Left lung (tissue), 4 donors: ENCODE measurements at regions not wholly inside any gene's neighbourhood (a gene's known extent, or its start where the extent isn't known, plus 50 kb on each side); places are given as distances from the start of the nearest gene placed in this dataset.

Experiments used
- ATAC-seq: fragments of 200-7000 bp; cut with Tn5 transposase; one replicate; pipeline ENCODE4 v1.9.1; 2020; ENCODE audit warnings: moderate library complexity
- DNase-seq, 4 donors: peaks; one replicate each; pipeline ENCODE4 v3.0.0-alpha.2; 2013 to 2020
- H3K27ac ChIP-seq, 2 donors: fragments of 200-600 bp; sonication (generic) in 1 of 2; one replicate each; pipeline versions ENCODE4 v1.5.0 to v1.8.0; 2020 to 2021
- H3K27me3 ChIP-seq, 2 donors: fragments of 200-600 bp; sonication (generic) in 1 of 2; one replicate each; pipeline versions ENCODE4 v1.5.0 to v1.8.0; 2020 to 2021
- H3K36me3 ChIP-seq, 2 donors: fragments of 200-600 bp; sonication (generic) in 1 of 2; one replicate each; pipeline versions ENCODE4 v1.5.0 to v1.8.0; 2020 to 2021
- H3K4me1 ChIP-seq, 2 donors: fragments of 200-600 bp; one replicate each; pipeline ENCODE4 v1.8.0; 2021
- H3K4me3 ChIP-seq, 2 donors: fragments of 200-600 bp; sonication (generic) in 1 of 2; one replicate each; pipeline versions ENCODE4 v1.5.0 to v1.8.0; 2020 to 2021; ENCODE audit warnings: mild to moderate bottlenecking in 1 of 2
- H3K9me3 ChIP-seq, 2 donors: fragments of 200-600 bp; sonication (generic) in 1 of 2; one replicate each; pipeline versions ENCODE4 v1.5.0 to v1.8.0; 2020 to 2021
- intact Hi-C, 2 donors: fragments of 100-400 bp; cut with DNase I; formaldehyde crosslinking; loops; one replicate each; pipeline versions ENCODE4 v1.11.2 to v1.14.2; 2022
- TF ChIP-seq, protein P1 (sequence below), 2 donors: fragments of 200-600 bp; sonication (generic) in 1 of 2; IDR thresholded peaks; one replicate each; pipeline versions ENCODE4 v1.5.0 to v1.8.0; 2021; ENCODE audit warnings: antibody characterized with exemption in 2 of 2
- donor health status: DM: no; HTN: yes; CAD: no.
- donor health status: DM: no; HTN: no; CAD: no.

DNA sequence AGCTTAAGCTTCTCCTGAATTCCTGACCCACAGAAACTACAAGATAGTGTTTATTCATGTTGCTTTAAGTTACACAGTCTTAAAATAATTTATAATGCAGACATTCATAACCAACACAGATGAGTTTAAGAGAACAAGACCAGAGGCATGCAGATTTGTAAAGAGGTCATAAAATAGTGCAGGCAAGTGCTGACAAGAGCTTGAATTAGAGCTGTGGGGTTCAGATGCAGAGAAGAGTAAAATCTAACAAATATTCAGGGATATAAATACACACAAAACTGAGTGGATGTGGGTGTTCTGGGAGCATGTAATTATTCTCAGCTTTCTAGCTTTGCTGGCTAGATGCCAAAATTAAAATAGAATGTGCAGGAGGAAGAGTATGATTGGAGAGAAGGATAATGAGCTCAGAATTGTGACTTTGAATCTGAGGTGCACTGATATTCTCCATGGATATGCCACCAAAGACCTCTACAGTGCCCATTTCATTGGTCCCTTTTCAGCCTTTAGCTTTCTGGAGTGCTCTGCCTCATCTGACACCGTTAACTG is 291.9 kb upstream of the SGK1 start:
- DNase-seq: no peak
- no peak overlapping the region for H3K27ac ChIP-seq
- no peak overlapping the region for H3K4me3 ChIP-seq
- intact Hi-C loops: no loop called here
- TF ChIP-seq, protein P1, sequence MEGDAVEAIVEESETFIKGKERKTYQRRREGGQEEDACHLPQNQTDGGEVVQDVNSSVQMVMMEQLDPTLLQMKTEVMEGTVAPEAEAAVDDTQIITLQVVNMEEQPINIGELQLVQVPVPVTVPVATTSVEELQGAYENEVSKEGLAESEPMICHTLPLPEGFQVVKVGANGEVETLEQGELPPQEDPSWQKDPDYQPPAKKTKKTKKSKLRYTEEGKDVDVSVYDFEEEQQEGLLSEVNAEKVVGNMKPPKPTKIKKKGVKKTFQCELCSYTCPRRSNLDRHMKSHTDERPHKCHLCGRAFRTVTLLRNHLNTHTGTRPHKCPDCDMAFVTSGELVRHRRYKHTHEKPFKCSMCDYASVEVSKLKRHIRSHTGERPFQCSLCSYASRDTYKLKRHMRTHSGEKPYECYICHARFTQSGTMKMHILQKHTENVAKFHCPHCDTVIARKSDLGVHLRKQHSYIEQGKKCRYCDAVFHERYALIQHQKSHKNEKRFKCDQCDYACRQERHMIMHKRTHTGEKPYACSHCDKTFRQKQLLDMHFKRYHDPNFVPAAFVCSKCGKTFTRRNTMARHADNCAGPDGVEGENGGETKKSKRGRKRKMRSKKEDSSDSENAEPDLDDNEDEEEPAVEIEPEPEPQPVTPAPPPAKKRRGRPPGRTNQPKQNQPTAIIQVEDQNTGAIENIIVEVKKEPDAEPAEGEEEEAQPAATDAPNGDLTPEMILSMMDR (IDR thresholded peaks at IDR 0.05): no peak
- H3K9me3 ChIP-seq: no peaks in the 10 kb centered on the region
- ATAC-seq: no peak
- H3K4me1 ChIP-seq: no peaks in the 10 kb centered on the region
- no peaks in the 10 kb centered on the region for H3K27me3 ChIP-seq
- H3K36me3 ChIP-seq: no peaks in the 10 kb centered on the region

DNA sequence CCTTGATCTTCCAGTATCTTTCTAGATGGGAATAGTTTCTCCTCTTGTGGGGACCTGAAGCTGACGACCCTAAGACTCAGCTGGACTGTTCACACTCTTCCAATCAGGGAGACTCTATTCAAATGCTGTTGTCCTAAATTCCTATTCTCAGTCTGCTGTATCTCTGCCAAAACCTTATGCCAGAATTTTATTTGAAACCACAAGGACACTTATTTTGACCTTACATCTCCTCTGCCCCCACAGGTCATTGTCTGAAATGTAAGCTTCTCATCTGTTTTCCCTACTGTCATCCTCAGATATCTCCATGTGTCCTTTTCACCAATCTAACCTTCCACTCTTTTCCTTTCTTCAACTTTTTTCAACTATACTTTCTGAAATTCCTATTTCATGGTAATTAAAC is 289.5 kb upstream of the SGK1 start:
- no peak overlapping the region for H3K27ac ChIP-seq
- no peaks in the 10 kb centered on the region for H3K9me3 ChIP-seq
- TF ChIP-seq, protein P1 (IDR thresholded peaks at IDR 0.05): no peak
- H3K4me3 ChIP-seq: no peak overlapping the region
- no peaks in the 10 kb centered on the region for H3K4me1 ChIP-seq
- DNase-seq (no peak), ATAC-seq (no peak)
- intact Hi-C loops: no loop called here
- H3K27me3 ChIP-seq: no peaks in the 10 kb centered on the region
- no peaks in the 10 kb centered on the region for H3K36me3 ChIP-seq

DNA sequence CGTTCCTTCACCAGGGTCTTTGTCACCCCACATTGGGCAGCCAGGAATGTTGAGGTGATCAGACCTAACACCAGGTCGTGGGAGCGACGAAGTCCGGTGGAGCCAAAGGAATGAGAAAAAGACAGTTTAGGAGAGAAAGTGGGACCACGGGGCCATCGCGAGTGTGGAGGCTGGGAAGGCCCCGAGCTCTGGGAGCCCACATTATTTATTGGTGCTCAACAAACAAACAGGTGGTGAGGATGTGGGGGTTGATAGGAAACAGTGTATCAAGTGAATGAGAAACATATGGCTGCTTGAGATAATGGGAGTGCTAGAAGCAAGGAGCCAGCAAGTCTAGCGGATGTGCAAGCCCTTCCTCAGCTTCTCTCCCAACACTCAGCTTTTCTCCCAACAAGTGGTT is 287.1 kb upstream of the SGK1 start:
- Histone ChIP-seq H3K36me3 (no peaks in the 10 kb centered on the region), H3K27ac (no peak overlapping the region), H3K4me1 (no peaks in the 10 kb centered on the region), H3K9me3 (peaks cover 0 to 10% of the 10 kb centered on the region in 2 donors), H3K27me3 (no peaks in the 10 kb centered on the region), H3K4me3 (no peak overlapping the region)
- intact Hi-C loops: no loop called here
- peak in 1 of 4 donors; percentile 62 for DNase-seq
- ATAC-seq: no peak
- TF ChIP-seq, protein P1 (IDR thresholded peaks at IDR 0.05): no peak

DNA sequence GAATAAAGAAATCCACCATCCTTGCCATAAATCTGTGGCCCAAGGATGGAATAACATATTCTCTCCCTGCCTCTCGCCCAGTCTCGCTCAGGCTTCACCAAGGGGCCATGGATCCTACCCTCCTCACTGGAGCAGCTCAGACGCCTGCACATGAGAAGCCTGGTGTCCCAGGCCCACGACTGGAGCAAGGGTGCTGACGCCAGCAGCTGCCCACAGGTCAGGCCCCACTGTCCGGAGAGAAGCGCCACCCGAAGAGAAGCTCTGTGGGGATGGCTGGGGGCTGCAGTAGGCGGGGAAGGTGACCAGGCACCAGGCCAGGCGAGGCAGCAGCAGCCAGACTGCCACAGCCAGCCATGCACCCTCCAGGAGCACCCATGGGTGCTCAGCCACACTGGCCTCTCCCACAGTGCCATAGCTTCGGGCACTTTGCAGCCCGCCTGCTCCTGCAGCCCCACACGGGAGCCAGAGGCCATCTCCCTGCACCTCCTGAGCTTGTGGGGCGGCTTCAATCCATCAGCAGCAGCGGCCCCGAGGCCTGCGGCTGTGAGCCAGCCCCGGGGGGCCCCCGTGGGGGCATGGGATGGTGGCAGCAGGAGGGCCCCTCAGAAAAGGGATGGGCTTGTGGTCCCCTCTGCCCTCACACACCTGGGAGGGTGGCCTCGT is 286.2 kb upstream of the SGK1 start:
- peaks cover 0 to 10% of the 10 kb centered on the region in 2 donors for H3K9me3 ChIP-seq
- intact Hi-C loops: no loop called here
- H3K4me3 ChIP-seq: no peak overlapping the region
- no peak overlapping the region for H3K27ac ChIP-seq
- no peaks in the 10 kb centered on the region for H3K27me3 ChIP-seq
- no peaks in the 10 kb centered on the region for H3K4me1 ChIP-seq
- DNase-seq (peak in 1 of 4 donors; percentile 49), ATAC-seq (no peak)
- no peaks in the 10 kb centered on the region for H3K36me3 ChIP-seq
- TF ChIP-seq, protein P1 (IDR thresholded peaks at IDR 0.05): no peak

DNA sequence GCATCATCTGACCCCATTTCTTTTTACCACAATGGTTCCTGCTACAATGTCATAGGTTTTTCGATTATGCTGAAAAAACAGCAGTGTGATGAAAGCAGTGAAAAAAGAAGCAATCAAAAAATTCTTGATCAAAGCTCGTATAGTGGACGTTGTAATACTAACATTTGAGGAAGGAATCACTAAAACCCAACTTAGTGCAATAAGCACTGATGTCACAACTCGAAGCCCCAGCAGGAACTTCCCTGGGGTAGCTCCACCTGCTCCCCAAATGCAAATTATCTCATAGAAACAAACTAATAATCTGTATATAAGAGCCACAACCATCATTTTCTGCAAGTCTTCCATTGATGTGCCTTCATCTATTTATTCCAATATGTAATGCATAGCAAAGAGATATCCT is 285.6 kb upstream of the SGK1 start:
- Histone ChIP-seq H3K4me1 (no peaks in the 10 kb centered on the region), H3K27me3 (no peaks in the 10 kb centered on the region), H3K9me3 (peaks cover 0 to 10% of the 10 kb centered on the region in 2 donors), H3K27ac (no peak overlapping the region), H3K4me3 (no peak overlapping the region), H3K36me3 (no peaks in the 10 kb centered on the region)
- TF ChIP-seq, protein P1 (IDR thresholded peaks at IDR 0.05): no peak
- ATAC-seq (no peak), DNase-seq (no peak)
- intact Hi-C loops: no loop called here
